ENCODE measurements at regions not wholly inside any gene's neighbourhood (a gene's known extent, or its start where the extent isn't known, plus 50 kb on each side); places are given as distances from the start of the nearest gene placed in this dataset.

DNA sequence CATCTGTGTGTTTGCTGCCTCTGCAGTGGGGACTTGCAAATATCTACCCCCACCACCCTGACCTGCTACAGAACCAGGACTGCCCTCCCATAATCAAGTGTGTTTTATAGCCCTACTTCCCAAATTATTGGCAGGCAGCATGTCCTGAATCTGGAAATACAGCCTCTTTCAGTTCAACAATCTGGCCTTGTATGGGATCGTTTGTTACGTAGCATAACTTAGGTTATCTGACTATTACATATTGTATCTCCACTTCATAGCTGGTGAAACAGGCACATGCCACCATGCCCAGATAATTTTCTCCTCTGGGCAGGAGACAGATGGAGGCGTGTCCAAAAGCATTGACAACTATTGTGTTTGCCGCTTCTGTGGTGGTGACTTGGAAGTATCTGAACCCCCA, 66.7 kb upstream of the ADGRL1 start:
- no peak for TF ChIP-seq EZH2 (IDR thresholded peaks at IDR 0.05)
- TF ChIP-seq POLR2AphosphoS5 (IDR thresholded peaks at IDR 0.05; ENCODE audit: borderline replicate concordance, low read depth, low read length): no peak

All from SK-N-MC (cell line).